ENCODE measurements at regions not wholly inside any gene's neighbourhood (a gene's known extent, or its start where the extent isn't known, plus 50 kb on each side); places are given as distances from the start of the nearest gene placed in this dataset.
"Not testable (repeated sequence)": the region's sequence is repeated elsewhere in the genome, so short reads cannot be mapped to it uniquely, and the experiment has no call there.

DNA sequence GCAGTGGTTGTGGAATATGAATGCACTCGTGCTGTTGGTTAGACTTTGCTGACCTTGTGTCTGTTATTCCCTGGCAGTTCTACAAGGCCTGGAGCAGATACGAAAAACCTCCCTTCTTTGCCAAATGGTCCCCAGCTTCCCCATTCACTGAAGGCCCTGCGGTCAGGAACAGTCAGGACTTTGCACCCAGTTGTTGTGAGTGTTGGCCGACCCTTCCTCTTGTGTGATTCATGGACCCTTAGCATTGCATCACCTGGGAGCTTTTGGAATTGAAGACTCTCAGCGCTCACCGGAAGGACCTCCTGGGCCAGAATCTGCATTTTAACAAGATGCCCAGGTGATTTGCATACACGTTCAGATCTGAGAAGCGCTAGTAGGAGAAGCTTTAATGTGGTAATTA, 71.6 kb downstream of the ALG1L2 start:
- TF ChIP-seq EZH2phosphoT487 (IDR thresholded peaks at IDR 0.05; ENCODE audit: borderline replicate concordance); CTCF (conservative IDR thresholded peaks at IDR 0.05; ENCODE audit: low read length): not testable (repeated sequence)
